HG02981 (cell line): ENCODE measurements at regions not wholly inside any gene's neighbourhood (a gene's known extent, or its start where the extent isn't known, plus 50 kb on each side); places are given as distances from the start of the nearest gene placed in this dataset.
"Not testable (repeated sequence)": the region's sequence is repeated elsewhere in the genome, so short reads cannot be mapped to it uniquely, and the experiment has no call there.

ENCODE experiments used
- ATAC-seq: cut with Tn5 transposase; IDR thresholded peaks from one replicate; pipeline ENCODE4 v1.9.1; 2021; ENCODE audit warnings: mild to moderate bottlenecking, moderate library complexity; ENCODE audit not compliant: unreplicated experiment

DNA sequence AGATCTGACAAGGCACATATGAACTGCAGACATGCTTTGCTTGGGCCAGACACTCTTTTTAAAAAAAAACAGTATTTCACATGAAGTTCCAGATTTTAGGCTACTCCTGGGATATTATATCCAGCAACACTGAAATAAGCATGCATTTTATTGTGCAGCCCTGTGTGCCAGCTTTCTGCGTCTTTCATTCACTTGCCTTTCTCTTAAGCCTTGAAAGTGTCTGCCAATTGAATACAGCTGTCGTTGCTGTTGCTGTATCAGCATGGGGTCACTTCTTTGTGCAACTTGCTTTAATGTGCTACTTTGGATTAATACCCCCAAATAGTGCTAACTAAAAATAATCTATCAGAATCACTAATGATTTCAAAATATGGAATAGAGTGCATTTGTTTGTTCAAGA lies 657.8 kb downstream of the SLITRK6 start:
- no peak for ATAC-seq

DNA sequence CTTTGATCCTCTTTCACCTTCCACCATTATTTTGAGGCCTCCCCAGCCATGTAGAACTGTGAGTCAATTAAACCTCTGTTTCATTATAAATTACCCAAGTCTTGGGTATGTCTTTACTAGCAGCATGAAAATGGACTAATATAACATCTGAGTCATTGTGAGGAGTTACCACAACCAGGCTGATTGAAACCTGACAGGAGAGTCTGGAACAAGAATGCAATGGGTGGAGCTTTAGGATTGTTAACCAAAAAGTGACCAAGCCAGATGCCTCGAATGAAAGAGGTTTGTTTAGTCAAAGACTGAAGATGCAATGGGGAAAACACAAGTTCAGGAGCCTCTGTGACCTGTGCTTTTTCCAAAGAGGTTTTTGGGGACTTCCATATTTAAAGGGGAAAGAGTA lies 659.0 kb downstream of the SLITRK6 start:
- no peak for ATAC-seq

DNA sequence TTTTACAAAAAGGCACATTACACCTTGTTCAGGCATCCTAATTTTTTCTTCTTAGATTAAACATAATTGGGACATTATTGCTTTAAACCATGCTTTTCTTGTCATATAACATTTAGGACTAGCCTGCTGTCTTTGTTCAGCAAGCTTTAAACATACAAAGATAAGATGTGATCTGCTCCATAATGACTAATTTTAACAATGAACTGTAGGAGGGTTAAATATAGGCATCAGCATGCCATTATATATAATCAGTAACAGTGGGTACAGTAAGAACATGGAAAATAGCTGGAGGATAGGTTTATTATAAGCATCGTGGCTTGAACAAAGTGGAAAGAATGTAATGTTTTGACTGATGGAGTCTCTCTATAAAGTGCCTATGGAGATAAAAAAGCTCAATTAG lies 661.7 kb downstream of the SLITRK6 start:
- ATAC-seq: no peak

DNA sequence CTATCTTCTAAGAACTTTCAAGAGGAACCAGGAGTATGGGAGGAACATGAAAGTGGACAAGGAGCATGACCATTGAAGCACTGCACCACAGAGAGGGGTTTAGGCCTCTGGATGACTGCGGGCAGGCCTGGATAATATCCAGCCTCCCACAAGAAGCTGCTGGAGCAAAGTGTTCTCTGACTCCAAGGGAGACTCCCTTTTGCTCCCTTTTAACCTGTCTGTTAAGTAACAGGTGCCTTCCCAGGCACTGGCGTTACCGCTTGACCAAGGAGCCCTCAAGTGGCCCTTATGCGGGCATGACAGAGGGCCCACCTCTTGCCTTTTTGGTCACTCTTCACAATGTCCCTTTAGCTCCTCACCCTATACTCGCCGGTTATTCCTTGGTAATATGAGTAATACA lies 666.2 kb downstream of the SLITRK6 start:
- ATAC-seq: no peak

DNA sequence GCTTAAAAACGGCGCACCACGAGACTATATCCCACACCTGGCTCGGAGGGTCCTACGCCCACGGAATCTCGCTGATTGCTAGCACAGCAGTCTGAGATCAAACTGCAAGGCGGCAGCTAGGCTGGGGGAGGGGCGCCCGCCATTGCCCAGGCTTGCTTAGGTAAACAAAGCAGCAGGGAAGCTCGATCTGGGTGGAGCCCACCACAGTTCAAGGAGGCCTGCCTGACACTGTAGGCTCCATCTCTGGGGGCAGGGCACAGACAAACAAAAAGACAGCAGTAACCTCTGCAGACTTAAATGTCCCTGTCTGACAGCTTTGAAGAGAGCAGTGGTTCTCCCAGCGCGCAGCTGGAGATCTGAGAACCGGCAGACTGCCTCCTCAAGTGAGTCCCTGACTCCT lies 675.7 kb downstream of the SLITRK6 start:
- not testable (repeated sequence) for ATAC-seq

DNA sequence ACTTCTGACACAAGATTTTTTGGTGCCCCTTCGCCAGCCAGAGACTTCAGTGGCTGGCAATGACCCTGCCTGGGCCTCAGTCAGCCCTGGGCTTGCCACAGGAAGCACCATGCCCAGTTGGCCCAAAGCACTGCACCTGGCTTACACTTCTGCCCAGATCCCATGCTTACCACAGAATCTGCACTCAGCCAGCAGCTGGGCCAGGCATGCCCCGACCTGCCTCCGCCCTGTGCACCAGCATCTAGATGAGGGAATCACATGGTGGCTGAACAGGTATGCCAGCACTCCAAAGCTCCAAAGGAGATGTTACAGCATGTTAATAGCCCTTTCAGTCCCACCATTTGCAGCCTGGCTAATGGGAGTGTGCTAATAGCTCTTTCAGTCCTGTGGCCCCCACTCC lies 690.9 kb downstream of the SLITRK6 start:
- ATAC-seq: no peak

DNA sequence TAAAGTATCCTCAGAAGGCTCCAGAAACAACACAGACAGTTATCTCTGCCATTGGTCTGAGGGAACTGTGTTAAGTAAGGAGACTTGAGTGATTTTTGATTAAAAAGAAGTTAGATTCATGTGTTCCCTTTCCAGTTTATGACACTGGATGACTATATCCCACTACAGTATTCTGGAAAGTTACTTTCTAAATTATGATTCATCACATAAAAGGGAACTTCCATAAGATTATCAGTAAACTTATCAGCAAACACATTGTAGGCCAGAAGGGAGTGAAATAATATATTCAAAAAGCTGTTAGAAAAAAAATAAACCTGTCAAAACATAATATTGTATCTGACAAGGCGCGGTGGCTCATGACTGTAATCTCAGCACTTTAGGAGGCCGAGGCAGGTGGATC lies 700.0 kb downstream of the SLITRK6 start:
- no peak for ATAC-seq

DNA sequence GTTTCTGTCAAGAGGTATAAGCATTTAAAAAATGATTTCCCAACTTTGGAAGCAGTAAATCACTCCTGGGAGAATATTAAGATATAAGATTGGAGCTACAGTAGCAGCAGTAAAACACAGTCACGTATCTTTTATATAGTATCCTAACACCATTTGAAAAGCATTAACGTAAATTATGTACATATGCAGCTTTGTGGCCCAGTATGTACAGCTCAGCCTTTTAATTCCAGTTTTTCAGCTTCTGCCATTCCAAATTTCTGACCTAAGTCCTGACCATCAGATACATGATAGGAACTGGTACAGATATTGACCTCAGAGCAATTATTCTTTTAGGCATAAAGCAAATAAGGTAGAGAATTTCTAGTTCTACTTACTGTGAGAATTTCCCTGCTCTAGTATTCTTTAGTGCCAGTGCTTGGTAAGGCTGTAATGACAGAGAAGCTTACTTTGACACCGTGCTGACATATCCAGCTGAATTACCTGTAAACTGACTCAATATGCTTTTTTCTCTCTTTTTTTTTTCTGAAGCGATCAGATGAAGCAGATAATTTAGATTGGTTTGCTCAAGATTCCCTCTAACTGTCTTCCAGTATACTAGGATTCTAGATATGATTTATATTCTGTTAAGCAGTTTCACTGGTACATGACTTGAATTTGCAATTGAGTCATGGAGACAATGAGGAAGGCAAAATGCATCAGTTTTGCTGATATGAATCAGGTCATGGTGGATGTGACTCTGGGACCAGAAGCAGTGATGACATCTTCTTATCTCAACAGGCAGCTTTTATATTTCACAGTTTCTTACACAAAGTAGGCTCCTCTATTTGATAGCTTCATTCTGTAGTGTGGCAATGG lies 703.6 kb downstream of the SLITRK6 start:
- ATAC-seq: no peak

DNA sequence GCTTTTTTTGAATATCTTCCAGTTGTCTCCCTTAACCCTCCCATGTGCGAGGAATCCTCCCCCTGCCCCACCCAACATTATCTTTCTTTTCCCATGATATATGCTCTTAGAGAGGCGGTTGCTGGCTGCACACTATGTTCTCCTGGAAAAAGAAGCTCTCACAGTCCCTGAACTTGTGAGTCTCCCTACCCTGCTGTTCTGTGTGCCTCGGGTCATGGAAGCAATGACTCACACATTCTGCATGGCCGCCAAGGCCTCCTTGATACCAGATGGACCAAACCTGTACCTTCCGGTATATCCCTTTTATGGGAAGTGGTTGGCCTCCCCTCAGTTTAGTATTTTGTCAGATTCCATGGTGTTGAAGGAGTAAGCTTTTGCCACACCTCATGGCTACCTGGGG lies 705.4 kb downstream of the SLITRK6 start:
- ATAC-seq: no peak

DNA sequence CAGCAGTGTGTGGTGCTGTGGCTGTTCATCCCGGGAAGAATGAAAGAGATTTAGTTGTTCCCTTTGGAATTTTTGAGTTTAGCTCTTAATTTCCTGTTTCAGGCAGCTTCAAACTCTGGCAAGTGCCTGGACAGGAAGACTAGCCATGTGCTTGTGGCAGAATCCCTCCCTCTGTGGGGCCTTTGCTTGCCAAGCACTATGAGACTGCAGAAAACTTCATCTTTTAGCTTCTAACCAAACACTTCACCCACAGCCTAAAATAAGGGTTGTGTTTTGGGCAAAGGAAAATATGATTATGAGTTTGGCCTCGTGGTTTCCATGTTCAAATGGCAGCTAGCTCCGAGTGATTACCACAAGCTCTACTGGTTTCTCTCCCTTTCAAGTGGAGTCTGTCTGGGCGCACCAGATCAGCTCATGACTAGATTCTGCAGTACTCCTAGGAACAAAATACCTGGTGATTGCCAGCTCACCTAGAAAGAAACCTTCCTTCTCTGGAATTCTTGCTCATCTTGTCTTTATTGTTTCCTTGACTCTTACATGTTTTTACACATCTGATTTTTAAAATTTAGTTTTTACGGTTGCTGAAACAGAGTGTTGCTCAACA lies 707.5 kb downstream of the SLITRK6 start:
- no peak for ATAC-seq

DNA sequence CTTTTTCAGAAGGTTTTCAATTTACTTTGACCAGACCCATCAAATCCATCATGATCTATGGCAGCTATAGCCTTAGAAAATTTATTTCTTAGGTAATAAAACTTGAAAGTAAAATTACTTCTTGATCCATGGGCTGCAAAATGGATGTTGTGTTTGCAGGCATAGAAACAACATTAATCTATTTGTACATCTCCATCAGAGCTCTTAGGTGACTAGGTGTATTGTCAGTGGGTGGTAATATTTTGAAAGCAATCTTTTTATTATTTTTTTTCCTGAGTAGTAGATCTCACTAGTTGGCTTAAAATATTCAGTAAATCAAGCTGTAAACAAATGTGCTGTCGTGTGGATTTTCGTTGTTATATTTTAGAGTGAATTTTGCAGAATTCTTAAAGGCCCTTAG lies 710.0 kb downstream of the SLITRK6 start:
- ATAC-seq: no peak

DNA sequence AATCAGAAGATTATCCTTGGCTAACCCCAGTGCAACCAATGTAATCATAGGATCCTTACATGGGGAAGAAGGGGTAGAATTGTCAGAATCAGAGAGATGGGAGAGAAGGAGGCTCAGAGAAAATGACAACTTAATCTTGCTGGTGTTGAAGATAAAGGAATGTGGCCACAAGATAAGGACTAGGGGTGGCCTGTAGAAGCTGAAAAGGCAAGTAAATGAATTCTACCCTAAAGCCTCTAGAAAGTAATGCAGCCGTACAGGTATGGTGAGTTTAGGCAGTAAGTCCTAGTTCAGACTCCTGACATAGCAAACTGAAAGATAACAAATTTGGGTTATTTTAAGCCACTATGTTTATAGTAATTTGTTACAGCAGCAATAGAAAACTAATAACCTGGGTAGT lies 718.5 kb downstream of the SLITRK6 start:
- no peak for ATAC-seq

DNA sequence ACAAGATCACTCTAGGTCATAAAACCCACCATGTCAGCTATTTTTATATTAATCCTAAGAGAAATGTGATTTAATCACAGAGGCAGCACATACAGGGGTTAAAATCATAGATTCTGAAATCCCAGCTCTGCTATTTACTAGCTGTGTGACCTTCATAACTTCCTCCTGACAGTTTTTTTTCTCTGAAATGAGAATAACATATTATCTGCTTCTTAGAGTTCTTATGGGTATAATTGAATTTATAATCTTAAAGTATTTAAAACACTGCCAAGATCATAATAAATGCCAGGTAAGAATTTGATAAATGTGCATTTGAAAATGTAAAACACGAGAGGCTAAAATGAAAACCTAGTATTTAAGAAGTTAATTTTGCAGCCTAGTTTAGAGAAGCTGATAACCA lies 722.9 kb downstream of the SLITRK6 start:
- no peak for ATAC-seq

DNA sequence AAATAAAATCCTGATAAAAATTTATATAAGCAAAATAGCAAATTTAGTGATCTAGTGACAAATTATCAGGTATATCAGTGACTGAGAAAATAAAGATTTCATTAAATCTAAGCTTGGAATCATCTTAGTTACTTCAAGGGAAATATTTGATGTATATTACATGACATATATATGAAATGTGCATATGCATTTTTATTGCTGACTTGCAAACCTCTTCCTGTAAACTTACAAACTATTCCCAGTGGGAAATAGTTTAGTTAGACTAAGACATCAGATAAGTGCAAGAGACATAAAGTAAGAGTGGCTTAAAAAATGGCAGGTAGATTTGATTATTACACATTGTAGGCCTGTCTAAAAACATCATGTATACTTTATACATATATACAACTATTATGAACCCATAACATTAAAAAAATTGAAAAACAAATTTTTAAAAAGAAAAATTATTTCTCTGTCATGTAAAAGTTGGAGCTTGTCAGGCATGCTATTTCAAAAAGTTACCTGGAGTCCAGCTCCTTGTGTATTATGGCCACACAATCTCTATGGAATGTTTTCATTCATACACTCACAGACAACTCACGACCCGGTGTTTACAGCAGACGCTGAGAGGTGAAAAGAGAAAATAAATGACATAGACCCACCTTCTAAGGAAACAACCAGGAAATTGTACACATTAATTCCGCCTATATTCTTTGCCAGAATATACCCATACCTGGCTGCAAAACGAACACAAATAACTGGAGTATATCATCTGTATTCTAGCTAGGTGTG lies 724.5 kb downstream of the SLITRK6 start:
- ATAC-seq: no peak

DNA sequence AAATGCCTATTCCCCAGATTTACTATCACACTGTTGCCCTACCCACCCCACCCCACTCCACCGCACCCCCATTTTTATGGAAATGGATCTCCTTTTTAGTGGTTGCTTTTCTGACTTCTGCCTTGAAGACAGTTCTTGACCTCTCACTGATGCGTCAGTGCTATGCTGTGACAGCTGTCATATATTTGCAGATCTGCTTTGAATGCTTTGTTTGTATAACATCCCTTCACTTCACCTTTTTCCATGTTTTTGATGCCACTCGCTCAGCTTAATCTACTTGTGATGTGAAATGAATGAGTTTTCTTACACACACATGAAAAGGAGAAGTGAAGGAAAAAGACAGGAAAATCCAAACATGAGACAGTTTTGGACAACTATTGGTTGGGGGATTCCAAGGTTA lies 731.0 kb downstream of the SLITRK6 start:
- ATAC-seq: no peak

DNA sequence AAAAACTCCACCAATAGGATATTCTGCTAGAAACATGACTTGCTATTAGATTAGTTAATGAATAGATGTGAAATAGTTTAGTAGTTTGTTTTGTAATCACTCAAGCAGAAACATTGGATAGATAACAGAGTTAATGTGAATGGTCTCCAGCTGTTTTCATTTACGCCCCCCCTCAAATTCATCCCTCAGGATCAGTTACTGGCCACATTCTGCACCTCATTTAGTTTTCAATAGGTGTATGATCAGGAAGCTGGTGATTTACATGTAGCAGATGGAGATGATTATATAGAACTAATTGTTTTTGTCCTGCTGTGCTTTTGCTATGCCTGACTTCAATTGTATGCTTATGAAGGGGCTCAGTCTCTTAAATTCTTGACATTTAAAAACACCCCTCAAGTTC lies 759.0 kb downstream of the SLITRK6 start:
- ATAC-seq: no peak

DNA sequence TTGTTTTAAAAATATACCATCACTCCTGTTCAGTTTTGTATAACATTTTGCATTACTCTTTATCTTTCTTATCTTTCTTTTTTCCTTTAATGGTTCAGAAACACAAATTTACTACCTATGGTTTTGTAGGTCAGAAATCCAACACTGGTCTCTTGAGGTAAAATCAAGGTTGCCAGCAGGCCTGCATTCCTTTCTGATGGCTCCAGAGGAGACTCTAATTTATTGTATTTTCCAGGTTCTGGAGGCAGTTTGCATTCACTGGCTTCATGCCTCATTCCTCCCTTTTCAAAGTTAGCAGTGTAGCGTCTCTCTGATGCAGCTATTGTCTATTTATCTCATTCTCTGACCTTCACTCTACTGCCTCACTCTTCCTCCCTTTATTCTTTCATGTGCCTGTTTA lies 767.4 kb downstream of the SLITRK6 start:
- no peak for ATAC-seq

DNA sequence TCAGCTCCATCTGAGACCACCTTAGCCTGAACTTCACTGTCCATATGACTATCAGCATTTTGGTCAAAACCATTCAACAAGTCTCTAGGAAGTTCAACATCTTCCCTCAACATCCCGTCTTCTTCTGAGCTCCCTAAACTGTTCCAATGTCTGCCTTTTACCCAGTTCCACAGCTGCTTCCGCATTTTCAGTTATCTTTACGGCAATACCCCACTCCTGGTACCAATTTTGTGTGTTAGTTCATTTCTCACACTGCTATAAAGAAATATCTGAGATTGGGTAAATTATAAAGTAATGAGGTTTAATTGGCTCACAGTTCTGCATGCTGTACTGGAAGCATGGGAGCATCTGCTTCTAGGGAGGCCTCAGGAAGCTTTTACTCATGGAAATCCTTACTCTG lies 771.2 kb downstream of the SLITRK6 start:
- ATAC-seq: no peak

DNA sequence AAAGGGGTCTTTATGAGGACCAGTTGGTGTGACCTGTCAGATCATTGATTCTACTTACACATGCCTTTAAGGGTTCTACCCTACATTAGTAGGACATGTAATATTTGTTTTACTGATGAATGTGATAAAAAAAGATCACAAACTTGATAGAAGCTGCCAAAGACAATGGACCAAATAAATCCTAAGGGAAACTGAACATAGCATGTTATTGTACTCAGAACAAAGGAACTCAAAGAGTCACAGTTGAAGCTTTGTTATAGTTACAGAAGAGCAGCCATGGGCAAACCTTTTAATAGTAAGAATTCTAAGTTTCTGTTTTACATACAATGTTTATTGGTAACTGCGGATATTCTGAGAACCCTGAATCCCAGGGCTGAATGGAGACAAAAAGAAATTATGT lies 780.1 kb downstream of the SLITRK6 start:
- no peak for ATAC-seq

DNA sequence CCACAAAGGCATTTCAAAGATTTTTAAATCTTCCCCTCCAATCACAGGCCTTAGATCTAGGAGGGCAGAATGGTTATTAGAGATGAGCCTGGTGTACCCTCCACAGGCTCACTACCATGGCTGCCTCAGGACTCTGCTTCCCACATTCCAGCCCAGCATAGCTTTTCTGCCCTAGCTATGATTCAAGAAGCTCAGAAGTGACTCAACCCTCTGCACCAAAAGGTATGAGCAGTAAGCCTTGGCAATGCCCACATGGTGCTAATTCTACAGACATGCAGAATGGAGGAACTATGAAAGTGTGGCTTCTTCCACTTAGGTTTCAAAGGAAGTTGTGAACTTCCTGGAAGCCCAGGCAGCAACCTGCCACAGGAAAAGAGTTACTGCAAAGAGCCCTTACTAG lies 786.2 kb downstream of the SLITRK6 start:
- no peak for ATAC-seq

DNA sequence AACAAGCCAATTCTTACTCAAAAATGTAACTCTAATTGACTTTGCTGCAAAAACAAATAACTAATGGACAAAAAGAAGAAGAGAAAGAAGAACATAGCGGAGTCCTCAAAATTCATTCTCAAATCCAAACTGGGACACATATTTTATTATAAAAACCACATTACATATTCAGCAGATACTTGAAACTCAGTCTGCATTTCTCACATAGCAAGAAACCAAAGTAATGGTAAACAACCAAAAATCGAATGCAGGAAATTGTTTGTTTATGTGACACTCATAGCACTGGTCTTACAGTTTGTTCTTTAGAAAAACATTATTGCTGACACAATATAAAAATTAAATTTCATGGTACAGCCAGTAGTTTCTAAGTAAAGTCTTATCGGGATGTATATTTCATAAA lies 789.8 kb downstream of the SLITRK6 start:
- ATAC-seq: no peak

DNA sequence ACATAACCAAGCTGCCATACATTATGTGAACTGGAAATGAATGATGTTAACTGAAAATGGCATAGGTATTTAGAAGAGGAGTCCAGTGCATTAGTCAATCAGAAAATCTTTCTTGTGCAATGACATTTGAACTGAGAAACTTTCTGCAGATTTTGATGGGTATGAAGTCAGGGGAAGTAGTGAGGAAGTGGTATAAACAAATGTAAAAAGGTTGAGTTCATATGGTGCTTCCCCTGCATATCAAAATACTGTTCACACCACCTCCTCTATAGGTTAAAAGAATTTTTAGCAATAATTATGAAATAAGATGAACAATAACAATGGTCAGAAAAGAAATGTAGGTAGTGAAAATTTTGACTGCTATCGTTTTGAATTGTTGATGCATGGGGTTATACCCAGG lies 800.0 kb downstream of the SLITRK6 start:
- no peak for ATAC-seq
